Renal pelvis (tissue), 1 donor: ENCODE measurements at regions not wholly inside any gene's neighbourhood (a gene's known extent, or its start where the extent isn't known, plus 50 kb on each side); places are given as distances from the start of the nearest gene placed in this dataset.
"Not testable (repeated sequence)": the region's sequence is repeated elsewhere in the genome, so short reads cannot be mapped to it uniquely, and the experiment has no call there.

Source experiments
- DNase-seq: peaks from one replicate; pipeline ENCODE4 v3.0.0-alpha.2; 2013

- no peak for DNase-seq
Observed at GRCh38 chr6:159594106-159594749, 98.8 kb downstream of the SOD2 start.

GRCh38 chr6:159590835-159591234, 102.2 kb downstream of the SOD2 start:
- no peak for DNase-seq

- no peak for DNase-seq
Observed at GRCh38 chr6:159586684-159587083, 106.4 kb downstream of the SOD2 start.

- DNase-seq = no peak
Observed at GRCh38 chr6:159582736-159583135, 110.3 kb downstream of the SOD2 start.

GRCh38 chr6:159578629-159579028, 114.4 kb downstream of the SOD2 start:
- DNase-seq = no peak

GRCh38 chr6:159577564-159577963, 115.5 kb downstream of the SOD2 start:
- DNase-seq = no peak

- DNase-seq = no peak
Observed at GRCh38 chr6:159572439-159573110, 120.5 kb downstream of the SOD2 start.

GRCh38 chr6:159565181-159565710, 127.8 kb downstream of the SOD2 start:
- no peak for DNase-seq

- no peak for DNase-seq
Observed at GRCh38 chr6:159564456-159564855, 128.6 kb downstream of the SOD2 start.

- no peak for DNase-seq
Observed at GRCh38 chr6:159557031-159557430, 136.0 kb downstream of the SOD2 start.

- no peak for DNase-seq
Observed at GRCh38 chr6:159555082-159555875, 137.8 kb downstream of the SOD2 start.

- DNase-seq = no peak
Observed at GRCh38 chr6:159541296-159541695, 151.7 kb downstream of the SOD2 start.

- DNase-seq = no peak
Observed at GRCh38 chr6:159540883-159541282, 152.2 kb downstream of the SOD2 start.

GRCh38 chr6:159540152-159540551, 152.9 kb downstream of the SOD2 start:
- DNase-seq = no peak

GRCh38 chr6:159538031-159538430, 155.0 kb downstream of the SOD2 start:
- DNase-seq = not testable (repeated sequence)

- no peak for DNase-seq
Observed at GRCh38 chr6:159535656-159536350, 157.2 kb downstream of the SOD2 start.

- no peak for DNase-seq
Observed at GRCh38 chr6:159533568-159533967, 159.5 kb downstream of the SOD2 start.

- DNase-seq = no peak
Observed at GRCh38 chr6:159533016-159533415, 160.0 kb downstream of the SOD2 start.

- no peak for DNase-seq
Observed at GRCh38 chr6:159532155-159532554, 160.9 kb downstream of the SOD2 start.

- DNase-seq = no peak
Observed at GRCh38 chr6:159529934-159530333, 163.1 kb downstream of the SOD2 start.

- DNase-seq = no peak
Observed at GRCh38 chr6:159527351-159527750, 165.7 kb downstream of the SOD2 start.

- no peak for DNase-seq
Observed at GRCh38 chr6:159525445-159526025, 167.5 kb downstream of the SOD2 start.
